ENCODE measurements at regions not wholly inside any gene's neighbourhood (a gene's known extent, or its start where the extent isn't known, plus 50 kb on each side); places are given as distances from the start of the nearest gene placed in this dataset.
"Not testable (repeated sequence)": the region's sequence is repeated elsewhere in the genome, so short reads cannot be mapped to it uniquely, and the experiment has no call there.

- FAIRE-seq: no peak
Measured at GRCh38 chr13:62793850-62794249, 1378.2 kb upstream of the PCDH20 start.

GRCh38 chr13:62781866-62782265 lies 1366.2 kb upstream of the PCDH20 start:
- FAIRE-seq (no peak), DNase-seq (no peak)
- Histone ChIP-seq H3K4me1 (ENCODE audit: control insufficient read depth in 3 of 3, insufficient read depth in 2 of 3, low read depth in 1 of 3, low read length in 2 of 3) (no peaks in the 10 kb centered on the region), H3K27me3 (ENCODE audit: control insufficient read depth in 3 of 3, insufficient read depth in 3 of 3, low read length in 3 of 3) (no peaks in the 10 kb centered on the region), H3K36me3 (ENCODE audit: control insufficient read depth in 3 of 3, insufficient read depth in 2 of 3, low read depth in 1 of 3, low read length in 3 of 3) (no peaks in the 10 kb centered on the region), H3K4me3 (ENCODE audit: low read depth in 1 of 3, low read length in 3 of 3) (no peak overlapping the region), H3K27ac (ENCODE audit: low read depth in 1 of 3, low read length in 2 of 3) (no peak overlapping the region), H3K9me3 (ENCODE audit: control insufficient read depth in 2 of 2, insufficient read depth in 1 of 2, low read depth in 1 of 2, low read length in 1 of 2) (no peaks in the 10 kb centered on the region)
- WGBS, 3 donors: 68 to 75% (median 70%) methylated on average over 1 of the region's 1 CpG

More at GRCh38 chr13:62793850-62794249, 1378.2 kb upstream of the PCDH20 start:
- Histone ChIP-seq H3K4me1 (ENCODE audit: control insufficient read depth in 3 of 3, insufficient read depth in 2 of 3, low read depth in 1 of 3, low read length in 2 of 3) (no peaks in the 10 kb centered on the region), H3K36me3 (ENCODE audit: control insufficient read depth in 3 of 3, insufficient read depth in 2 of 3, low read depth in 1 of 3, low read length in 3 of 3) (no peaks in the 10 kb centered on the region), H3K9me3 (ENCODE audit: control insufficient read depth in 2 of 2, insufficient read depth in 1 of 2, low read depth in 1 of 2, low read length in 1 of 2) (peaks cover 0 to 3% of the 10 kb centered on the region in 2 donors), H3K27me3 (ENCODE audit: control insufficient read depth in 3 of 3, insufficient read depth in 3 of 3, low read length in 3 of 3) (no peaks in the 10 kb centered on the region), H3K4me3 (ENCODE audit: low read depth in 1 of 3, low read length in 3 of 3) (no peak overlapping the region), H3K27ac (ENCODE audit: low read depth in 1 of 3, low read length in 2 of 3) (no peak overlapping the region)
- WGBS, 3 donors: 52 to 65% (median 62%) methylated on average over 1 of the region's 1 CpG
- DNase-seq: no peak

DNA sequence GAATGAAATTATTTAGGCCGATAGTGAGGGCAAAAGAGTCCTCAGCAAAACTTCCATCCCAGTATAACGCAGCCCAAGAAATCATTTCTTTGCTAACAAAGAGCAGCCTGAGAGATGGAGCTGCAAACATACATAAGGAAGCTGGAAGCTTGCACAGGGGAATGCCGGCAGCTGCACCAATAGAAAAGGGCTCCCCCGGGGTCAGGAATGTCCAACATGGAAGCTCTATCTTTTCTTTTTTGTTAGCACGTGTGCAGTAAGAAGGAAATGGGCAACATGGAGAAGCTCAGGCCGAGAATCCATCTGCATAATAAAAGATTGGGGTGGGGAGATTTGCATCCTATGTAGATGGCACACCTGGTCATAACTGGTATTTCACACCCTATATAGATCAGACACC lies 1363.5 kb upstream of the PCDH20 start:
- WGBS, 3 donors: 74 to 86% (median 82%) methylated on average over 6 of the region's 6 CpGs
- FAIRE-seq: no peak

GRCh38 chr13:62767473-62767872 lies 1351.8 kb upstream of the PCDH20 start:
- H3K27ac ChIP-seq (ENCODE audit: low read depth in 1 of 3, low read length in 2 of 3): no peak overlapping the region
- no peak overlapping the region for H3K4me3 ChIP-seq (ENCODE audit: low read depth in 1 of 3, low read length in 3 of 3)
- DNase-seq: no peak
- no peaks in the 10 kb centered on the region for H3K9me3 ChIP-seq (ENCODE audit: control insufficient read depth in 2 of 2, insufficient read depth in 1 of 2, low read depth in 1 of 2, low read length in 1 of 2)
- H3K4me1 ChIP-seq (ENCODE audit: control insufficient read depth in 3 of 3, insufficient read depth in 2 of 3, low read depth in 1 of 3, low read length in 2 of 3): no peaks in the 10 kb centered on the region
- no peaks in the 10 kb centered on the region for H3K27me3 ChIP-seq (ENCODE audit: control insufficient read depth in 3 of 3, insufficient read depth in 3 of 3, low read length in 3 of 3)
- no peak for FAIRE-seq
- H3K36me3 ChIP-seq (ENCODE audit: control insufficient read depth in 3 of 3, insufficient read depth in 2 of 3, low read depth in 1 of 3, low read length in 3 of 3): no peaks in the 10 kb centered on the region
- WGBS, 3 donors: 83 to 87% (median 85%) methylated on average over 9 of the region's 9 CpGs

More for the DNA sequence above, 1363.5 kb upstream of the PCDH20 start:
- no peaks in the 10 kb centered on the region for H3K9me3 ChIP-seq (ENCODE audit: control insufficient read depth in 2 of 2, insufficient read depth in 1 of 2, low read depth in 1 of 2, low read length in 1 of 2)
- no peak overlapping the region for H3K4me3 ChIP-seq (ENCODE audit: low read depth in 1 of 3, low read length in 3 of 3)
- H3K4me1 ChIP-seq (ENCODE audit: control insufficient read depth in 3 of 3, insufficient read depth in 2 of 3, low read depth in 1 of 3, low read length in 2 of 3): no peaks in the 10 kb centered on the region
- H3K27me3 ChIP-seq (ENCODE audit: control insufficient read depth in 3 of 3, insufficient read depth in 3 of 3, low read length in 3 of 3): no peaks in the 10 kb centered on the region
- DNase-seq: no peak
- H3K36me3 ChIP-seq (ENCODE audit: control insufficient read depth in 3 of 3, insufficient read depth in 2 of 3, low read depth in 1 of 3, low read length in 3 of 3): no peaks in the 10 kb centered on the region
- no peak overlapping the region for H3K27ac ChIP-seq (ENCODE audit: low read depth in 1 of 3, low read length in 2 of 3)

- no peaks in the 10 kb centered on the region for H3K9me3 ChIP-seq (ENCODE audit: control insufficient read depth in 2 of 2, insufficient read depth in 1 of 2, low read depth in 1 of 2, low read length in 1 of 2)
- H3K4me1 ChIP-seq (ENCODE audit: control insufficient read depth in 3 of 3, insufficient read depth in 2 of 3, low read depth in 1 of 3, low read length in 2 of 3): no peaks in the 10 kb centered on the region
- no peak for DNase-seq
- no peak overlapping the region for H3K27ac ChIP-seq (ENCODE audit: low read depth in 1 of 3, low read length in 2 of 3)
- no peak for FAIRE-seq
- 55 to 66% (median 60%) methylated on average over 1 of the region's 1 CpG for WGBS, 3 donors
- H3K4me3 ChIP-seq (ENCODE audit: low read depth in 1 of 3, low read length in 3 of 3): no peak overlapping the region
- no peaks in the 10 kb centered on the region for H3K27me3 ChIP-seq (ENCODE audit: control insufficient read depth in 3 of 3, insufficient read depth in 3 of 3, low read length in 3 of 3)
- no peaks in the 10 kb centered on the region for H3K36me3 ChIP-seq (ENCODE audit: control insufficient read depth in 3 of 3, insufficient read depth in 2 of 3, low read depth in 1 of 3, low read length in 3 of 3)
Measured at GRCh38 chr13:62760724-62761123, 1345.1 kb upstream of the PCDH20 start.

- H3K36me3 ChIP-seq (ENCODE audit: control insufficient read depth in 3 of 3, insufficient read depth in 2 of 3, low read depth in 1 of 3, low read length in 3 of 3): no peaks in the 10 kb centered on the region
- H3K4me1 ChIP-seq (ENCODE audit: control insufficient read depth in 3 of 3, insufficient read depth in 2 of 3, low read depth in 1 of 3, low read length in 2 of 3): no peaks in the 10 kb centered on the region
- H3K9me3 ChIP-seq (ENCODE audit: control insufficient read depth in 2 of 2, insufficient read depth in 1 of 2, low read depth in 1 of 2, low read length in 1 of 2): no peaks in the 10 kb centered on the region
- WGBS, 3 donors: 30 to 33% (median 30%) methylated on average over 2 of the region's 2 CpGs
- no peaks in the 10 kb centered on the region for H3K27me3 ChIP-seq (ENCODE audit: control insufficient read depth in 3 of 3, insufficient read depth in 3 of 3, low read length in 3 of 3)
- FAIRE-seq: no peak
- H3K27ac ChIP-seq (ENCODE audit: low read depth in 1 of 3, low read length in 2 of 3): no peak overlapping the region
- no peak overlapping the region for H3K4me3 ChIP-seq (ENCODE audit: low read depth in 1 of 3, low read length in 3 of 3)
- DNase-seq: no peak
Measured at GRCh38 chr13:62747629-62748028, 1332.0 kb upstream of the PCDH20 start.

DNA sequence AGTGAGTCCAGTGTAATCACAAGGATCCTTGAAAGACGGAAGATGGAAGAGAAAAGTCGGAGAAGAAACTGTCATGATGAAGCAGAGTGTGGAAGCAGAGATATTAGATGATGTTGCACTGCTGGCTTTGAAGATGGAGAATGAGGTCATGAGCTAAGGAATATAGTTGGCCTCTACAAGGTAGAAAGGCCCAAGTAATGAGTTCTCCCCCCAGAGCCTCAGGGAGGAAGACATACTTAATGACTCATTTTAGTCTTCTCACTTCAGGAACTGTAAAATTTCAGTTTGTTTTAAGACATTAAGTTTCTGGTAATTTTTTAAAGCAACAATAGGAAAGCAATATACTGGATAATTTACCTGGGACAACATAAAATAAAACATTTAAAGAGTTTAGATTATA lies 1331.5 kb upstream of the PCDH20 start:
- 87 to 89% (median 87%) methylated on average over 2 of the region's 2 CpGs for WGBS, 3 donors
- H3K9me3 ChIP-seq (ENCODE audit: control insufficient read depth in 2 of 2, insufficient read depth in 1 of 2, low read depth in 1 of 2, low read length in 1 of 2): no peaks in the 10 kb centered on the region
- no peaks in the 10 kb centered on the region for H3K36me3 ChIP-seq (ENCODE audit: control insufficient read depth in 3 of 3, insufficient read depth in 2 of 3, low read depth in 1 of 3, low read length in 3 of 3)
- H3K27ac ChIP-seq (ENCODE audit: low read depth in 1 of 3, low read length in 2 of 3): no peak overlapping the region
- no peaks in the 10 kb centered on the region for H3K27me3 ChIP-seq (ENCODE audit: control insufficient read depth in 3 of 3, insufficient read depth in 3 of 3, low read length in 3 of 3)
- FAIRE-seq (no peak), DNase-seq (no peak)
- no peak overlapping the region for H3K4me3 ChIP-seq (ENCODE audit: low read depth in 1 of 3, low read length in 3 of 3)
- no peaks in the 10 kb centered on the region for H3K4me1 ChIP-seq (ENCODE audit: control insufficient read depth in 3 of 3, insufficient read depth in 2 of 3, low read depth in 1 of 3, low read length in 2 of 3)

DNA sequence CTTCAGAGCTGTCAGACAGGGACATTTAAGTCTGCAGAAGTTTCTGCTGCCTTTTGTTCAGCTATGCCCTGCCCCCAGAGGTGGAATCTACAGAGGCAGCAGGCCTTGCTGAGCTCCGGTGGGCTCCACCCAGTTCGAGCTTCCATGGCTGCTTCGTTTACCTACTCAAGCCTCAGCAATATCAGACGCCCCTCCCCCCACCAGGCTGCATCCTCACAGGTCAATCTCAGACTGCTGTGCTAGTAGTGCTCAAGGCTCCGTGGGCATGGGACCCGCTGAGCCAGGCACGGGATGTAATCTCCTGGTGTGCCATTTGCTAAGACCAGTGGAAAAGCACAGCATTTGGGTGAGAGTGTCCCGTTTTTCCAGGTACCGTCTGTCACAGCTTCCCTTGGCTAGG lies 1314.1 kb upstream of the PCDH20 start:
- H3K4me3 ChIP-seq (ENCODE audit: low read depth in 1 of 3, low read length in 3 of 3); H3K4me1 ChIP-seq (ENCODE audit: control insufficient read depth in 3 of 3, insufficient read depth in 2 of 3, low read depth in 1 of 3, low read length in 2 of 3); DNase-seq; FAIRE-seq; H3K9me3 ChIP-seq (ENCODE audit: control insufficient read depth in 2 of 2, insufficient read depth in 1 of 2, low read depth in 1 of 2, low read length in 1 of 2); H3K27me3 ChIP-seq (ENCODE audit: control insufficient read depth in 3 of 3, insufficient read depth in 3 of 3, low read length in 3 of 3); H3K27ac ChIP-seq (ENCODE audit: low read depth in 1 of 3, low read length in 2 of 3); H3K36me3 ChIP-seq (ENCODE audit: control insufficient read depth in 3 of 3, insufficient read depth in 2 of 3, low read depth in 1 of 3, low read length in 3 of 3): not testable (repeated sequence)
- WGBS, 3 donors: 71 to 87% (median 80%) methylated on average over 9 of the region's 9 CpGs

GRCh38 chr13:62721893-62722292 lies 1306.2 kb upstream of the PCDH20 start:
- 27 to 39% (median 37%) methylated on average over 4 of the region's 4 CpGs for WGBS, 3 donors
- no peak for FAIRE-seq

More at GRCh38 chr13:62721893-62722292, 1306.2 kb upstream of the PCDH20 start:
- Histone ChIP-seq H3K4me3 (ENCODE audit: low read depth in 1 of 3, low read length in 3 of 3) (no peak overlapping the region), H3K9me3 (ENCODE audit: control insufficient read depth in 2 of 2, insufficient read depth in 1 of 2, low read depth in 1 of 2, low read length in 1 of 2) (no peaks in the 10 kb centered on the region), H3K36me3 (ENCODE audit: control insufficient read depth in 3 of 3, insufficient read depth in 2 of 3, low read depth in 1 of 3, low read length in 3 of 3) (no peaks in the 10 kb centered on the region), H3K4me1 (ENCODE audit: control insufficient read depth in 3 of 3, insufficient read depth in 2 of 3, low read depth in 1 of 3, low read length in 2 of 3) (no peaks in the 10 kb centered on the region), H3K27me3 (ENCODE audit: control insufficient read depth in 3 of 3, insufficient read depth in 3 of 3, low read length in 3 of 3) (no peaks in the 10 kb centered on the region), H3K27ac (ENCODE audit: low read depth in 1 of 3, low read length in 2 of 3) (no peak overlapping the region)
- DNase-seq: no peak
